ENCODE measurements at regions not wholly inside any gene's neighbourhood (a gene's known extent, or its start where the extent isn't known, plus 50 kb on each side); places are given as distances from the start of the nearest gene placed in this dataset.

GRCh38 chr3:70808881-70809280 lies 496.4 kb upstream of the MDFIC2 start:
- Histone ChIP-seq H3K9ac (ENCODE audit: low read length) (no peak overlapping the region), H3K36me3 (ENCODE audit: low read length) (no peaks in the 10 kb centered on the region), H3K79me2 (ENCODE audit: insufficient read depth, low read length) (no peaks in the 10 kb centered on the region), H3K9me3 (ENCODE audit: insufficient read depth, low read length) (no peaks in the 10 kb centered on the region), H3K4me3 (ENCODE audit: insufficient read depth, low read length, poor library complexity, severe bottlenecking) (no peak overlapping the region), H3K27me3 (ENCODE audit: low read length) (no peaks in the 10 kb centered on the region), H3K4me2 (ENCODE audit: low read depth, low read length, poor library complexity, severe bottlenecking) (no peak overlapping the region), H3F3A (ENCODE audit: insufficient read depth) (no peaks in the 10 kb centered on the region), H4K20me1 (ENCODE audit: low read depth, low read length) (no peaks in the 10 kb centered on the region), H2AFZ (ENCODE audit: low read depth, low read length, severe bottlenecking) (no peak overlapping the region), H3K27ac (ENCODE audit: low read depth, low read length) (no peak overlapping the region), H3K9me2 (replicated peaks; ENCODE audit: insufficient read depth, low read length) (no peaks in the 10 kb centered on the region)
- TF ChIP-seq CTCF (IDR thresholded peaks at IDR 0.05; ENCODE audit: insufficient read depth, low read length, poor library complexity, severe bottlenecking) (no peak), EZH2phosphoT487 (conservative IDR thresholded peaks at IDR 0.05; ENCODE audit: low read length) (no peak)

GRCh38 chr3:70806556-70806955 lies 494.1 kb upstream of the MDFIC2 start:
- Histone ChIP-seq H4K20me1 (ENCODE audit: low read depth, low read length) (no peaks in the 10 kb centered on the region), H3K4me2 (ENCODE audit: low read depth, low read length, poor library complexity, severe bottlenecking) (no peak overlapping the region), H3K9me3 (ENCODE audit: insufficient read depth, low read length) (no peaks in the 10 kb centered on the region), H3K9ac (ENCODE audit: low read length) (no peak overlapping the region), H3K9me2 (replicated peaks; ENCODE audit: insufficient read depth, low read length) (no peaks in the 10 kb centered on the region), H3K79me2 (ENCODE audit: insufficient read depth, low read length) (no peaks in the 10 kb centered on the region), H3K36me3 (ENCODE audit: low read length) (no peaks in the 10 kb centered on the region), H3F3A (ENCODE audit: insufficient read depth) (no peaks in the 10 kb centered on the region), H3K4me3 (ENCODE audit: insufficient read depth, low read length, poor library complexity, severe bottlenecking) (no peak overlapping the region), H3K27me3 (ENCODE audit: low read length) (no peaks in the 10 kb centered on the region), H3K27ac (ENCODE audit: low read depth, low read length) (no peak overlapping the region), H2AFZ (ENCODE audit: low read depth, low read length, severe bottlenecking) (no peak overlapping the region)
- no peak for TF ChIP-seq EZH2phosphoT487 (conservative IDR thresholded peaks at IDR 0.05; ENCODE audit: low read length)
- no peak for TF ChIP-seq CTCF (IDR thresholded peaks at IDR 0.05; ENCODE audit: insufficient read depth, low read length, poor library complexity, severe bottlenecking)

GRCh38 chr3:70806021-70806420 lies 493.6 kb upstream of the MDFIC2 start:
- H3K4me3 ChIP-seq (ENCODE audit: insufficient read depth, low read length, poor library complexity, severe bottlenecking) = no peak overlapping the region
- H3K9ac ChIP-seq (ENCODE audit: low read length) = no peak overlapping the region
- H2AFZ ChIP-seq (ENCODE audit: low read depth, low read length, severe bottlenecking) = no peak overlapping the region
- no peaks in the 10 kb centered on the region for H3K79me2 ChIP-seq (ENCODE audit: insufficient read depth, low read length)
- no peaks in the 10 kb centered on the region for H3K27me3 ChIP-seq (ENCODE audit: low read length)
- no peak overlapping the region for H3K27ac ChIP-seq (ENCODE audit: low read depth, low read length)
- H3K4me2 ChIP-seq (ENCODE audit: low read depth, low read length, poor library complexity, severe bottlenecking) = no peak overlapping the region
- no peaks in the 10 kb centered on the region; the same call in 1 of the 2 replicates for H3K9me2 ChIP-seq (replicated peaks; ENCODE audit: insufficient read depth, low read length)
- H3F3A ChIP-seq (ENCODE audit: insufficient read depth) = no peaks in the 10 kb centered on the region
- H3K9me3 ChIP-seq (ENCODE audit: insufficient read depth, low read length) = no peaks in the 10 kb centered on the region
- H4K20me1 ChIP-seq (ENCODE audit: low read depth, low read length) = no peaks in the 10 kb centered on the region
- no peaks in the 10 kb centered on the region for H3K36me3 ChIP-seq (ENCODE audit: low read length)
- TF ChIP-seq EZH2phosphoT487 (conservative IDR thresholded peaks at IDR 0.05; ENCODE audit: low read length) = no peak
- no peak for TF ChIP-seq CTCF (IDR thresholded peaks at IDR 0.05; ENCODE audit: insufficient read depth, low read length, poor library complexity, severe bottlenecking)

All from SU-DHL-6 (cell line).